C4-2B (cell line): ENCODE measurements at regions not wholly inside any gene's neighbourhood (a gene's known extent, or its start where the extent isn't known, plus 50 kb on each side); places are given as distances from the start of the nearest gene placed in this dataset.

Experiments
- ZFX ChIP-seq: fragments of 450-650 bp; IDR thresholded peaks from 2 replicates; pipeline ENCODE4 v1.6.1; 2017
- TF ChIP-seq, protein P1 (sequence below): fragments of 450-650 bp; conservative IDR thresholded peaks from 2 replicates; pipeline ENCODE4 v1.5.1; 2017; ENCODE audit warnings: mild to moderate bottlenecking

- TF ChIP-seq, protein P1, sequence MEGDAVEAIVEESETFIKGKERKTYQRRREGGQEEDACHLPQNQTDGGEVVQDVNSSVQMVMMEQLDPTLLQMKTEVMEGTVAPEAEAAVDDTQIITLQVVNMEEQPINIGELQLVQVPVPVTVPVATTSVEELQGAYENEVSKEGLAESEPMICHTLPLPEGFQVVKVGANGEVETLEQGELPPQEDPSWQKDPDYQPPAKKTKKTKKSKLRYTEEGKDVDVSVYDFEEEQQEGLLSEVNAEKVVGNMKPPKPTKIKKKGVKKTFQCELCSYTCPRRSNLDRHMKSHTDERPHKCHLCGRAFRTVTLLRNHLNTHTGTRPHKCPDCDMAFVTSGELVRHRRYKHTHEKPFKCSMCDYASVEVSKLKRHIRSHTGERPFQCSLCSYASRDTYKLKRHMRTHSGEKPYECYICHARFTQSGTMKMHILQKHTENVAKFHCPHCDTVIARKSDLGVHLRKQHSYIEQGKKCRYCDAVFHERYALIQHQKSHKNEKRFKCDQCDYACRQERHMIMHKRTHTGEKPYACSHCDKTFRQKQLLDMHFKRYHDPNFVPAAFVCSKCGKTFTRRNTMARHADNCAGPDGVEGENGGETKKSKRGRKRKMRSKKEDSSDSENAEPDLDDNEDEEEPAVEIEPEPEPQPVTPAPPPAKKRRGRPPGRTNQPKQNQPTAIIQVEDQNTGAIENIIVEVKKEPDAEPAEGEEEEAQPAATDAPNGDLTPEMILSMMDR = no peak
- no peak for TF ChIP-seq ZFX
Observed at GRCh38 chr20:1773816-1774215, 116.2 kb upstream of the SIRPG start.
